WTC11 (cell line): ENCODE measurements at regions not wholly inside any gene's neighbourhood (a gene's known extent, or its start where the extent isn't known, plus 50 kb on each side); places are given as distances from the start of the nearest gene placed in this dataset.

Experiments
- ATAC-seq: fragments of 200-7000 bp; cut with Tn5 transposase; 2 replicates; pipeline ENCODE4 v1.10.0; 2021; ENCODE audit warnings: mild to moderate bottlenecking, moderate library complexity
- CTCF ChIA-PET: fragments of 300-600 bp; sonication (Branson Sonifier 250); formaldehyde crosslinking; loops from one replicate; lab custom pipeline; 2021; ENCODE audit warnings: antibody characterized with exemption; lab: Charles Lee
- POLR2A ChIA-PET: fragments of 350-600 bp; sonication (Branson Sonifier 250); formaldehyde crosslinking; loops from one replicate; lab custom pipeline; 2021; ENCODE audit warnings: antibody characterized with exemption; lab: Charles Lee
- DNase-seq: peaks from one replicate; pipeline ENCODE4 v3.0.0; 2021; ENCODE audit warnings: low spot score
- H3K27ac Mint-ChIP-seq: 2 replicates; pipeline ENCODE4 v1.8.0; 2021; ENCODE audit warnings: mixed read lengths
- H3K27me3 Mint-ChIP-seq: 2 replicates; pipeline ENCODE4 v1.8.0; 2021; ENCODE audit warnings: low read depth, mild to moderate bottlenecking, moderate library complexity, mixed read lengths
- H3K36me3 Mint-ChIP-seq: 2 replicates; pipeline ENCODE4 v1.8.0; 2021; ENCODE audit warnings: mixed read lengths
- H3K4me1 Mint-ChIP-seq: 2 replicates; pipeline ENCODE4 v1.8.0; 2022; ENCODE audit warnings: mixed read lengths
- H3K4me3 Mint-ChIP-seq: 2 replicates; pipeline ENCODE4 v1.8.0; 2021; ENCODE audit warnings: mild to moderate bottlenecking, moderate library complexity, mixed read lengths
- H3K9me3 Mint-ChIP-seq: 2 replicates; pipeline ENCODE4 v1.8.0; 2021; ENCODE audit warnings: mixed read lengths
- AFF4 ChIP-seq: sonication (generic); formaldehyde crosslinking; IDR thresholded peaks from 2 replicates; pipeline ENCODE4 v1.8.1; 2023; ENCODE audit warnings: mild to moderate bottlenecking, missing genetic modification reagents, borderline replicate concordance
- CDX4 ChIP-seq: fragments of 250-450 bp; sonication (Bioruptor Pico); IDR thresholded peaks from 2 replicates; pipeline ENCODE4 v1.9.0; 2021; ENCODE audit warnings: moderate library complexity, mild to moderate bottlenecking, inconsistent platforms, borderline replicate concordance
- CREM ChIP-seq: sonication (generic); formaldehyde crosslinking; IDR thresholded peaks from 2 replicates; pipeline ENCODE4 v1.8.1; 2022; ENCODE audit warnings: mild to moderate bottlenecking, missing genetic modification reagents, moderate library complexity
- E2F5 ChIP-seq: sonication (generic); formaldehyde crosslinking; IDR thresholded peaks from 2 replicates; pipeline ENCODE4 v1.8.1; 2022; ENCODE audit warnings: mild to moderate bottlenecking, moderate library complexity, missing genetic modification reagents
- ETV6 ChIP-seq: sonication (generic); formaldehyde crosslinking; IDR thresholded peaks from 2 replicates; pipeline ENCODE4 v1.8.1; 2022; ENCODE audit warnings: mild to moderate bottlenecking, missing genetic modification reagents
- HMGA2 ChIP-seq: fragments of 250-450 bp; sonication (Bioruptor Pico); IDR thresholded peaks from 2 replicates; pipeline ENCODE4 v1.4.0; 2021; ENCODE audit warnings: mild to moderate bottlenecking, moderate library complexity
- KAT7 ChIP-seq: sonication (generic); formaldehyde crosslinking; IDR thresholded peaks from 2 replicates; pipeline ENCODE4 v1.8.1; 2023; ENCODE audit warnings: missing genetic modification reagents, mild to moderate bottlenecking, borderline replicate concordance
- NR3C1 ChIP-seq: sonication (generic); formaldehyde crosslinking; conservative IDR thresholded peaks from 2 replicates; pipeline ENCODE4 v1.8.1; 2023; ENCODE audit warnings: low read depth, mild to moderate bottlenecking, missing genetic modification reagents
- SMAD4 ChIP-seq: sonication (generic); formaldehyde crosslinking; IDR thresholded peaks from 2 replicates; pipeline ENCODE4 v1.8.0; 2022; ENCODE audit warnings: mild to moderate bottlenecking, missing genetic modification reagents
- TCF7 ChIP-seq: sonication (generic); formaldehyde crosslinking; IDR thresholded peaks from 2 replicates; pipeline ENCODE4 v1.8.0; 2022; ENCODE audit warnings: mild to moderate bottlenecking, low read depth, missing genetic modification reagents, moderate library complexity
- TEAD4 ChIP-seq: sonication (generic); formaldehyde crosslinking; IDR thresholded peaks from 2 replicates; pipeline ENCODE4 v1.8.0; 2022; ENCODE audit warnings: mild to moderate bottlenecking, missing genetic modification reagents
- ZNF138 ChIP-seq: sonication (generic); formaldehyde crosslinking; conservative IDR thresholded peaks from 2 replicates; pipeline ENCODE4 v1.8.1; 2022; ENCODE audit warnings: mild to moderate bottlenecking, moderate library complexity, missing genetic modification reagents
- ZNF232 ChIP-seq: sonication (generic); formaldehyde crosslinking; IDR thresholded peaks from 2 replicates; pipeline ENCODE4 v1.8.0; 2022; ENCODE audit warnings: mild to moderate bottlenecking, missing genetic modification reagents
- ZNF416 ChIP-seq: fragments of 250-450 bp; sonication (Bioruptor Pico); IDR thresholded peaks from 2 replicates; pipeline ENCODE4 v1.9.0; 2021; ENCODE audit warnings: mild to moderate bottlenecking, inconsistent platforms
- TF ChIP-seq, protein P1 (sequence below): fragments of 250-450 bp; sonication (Bioruptor Pico); IDR thresholded peaks from 2 replicates; pipeline ENCODE4 v1.9.0; 2021; ENCODE audit warnings: mild to moderate bottlenecking
- TF ChIP-seq, protein P2 (sequence below): sonication (generic); formaldehyde crosslinking; IDR thresholded peaks from 2 replicates; pipeline ENCODE4 v1.8.1; 2022; ENCODE audit warnings: missing genetic modification reagents, borderline replicate concordance
- TF ChIP-seq, protein P3 (sequence below): sonication (generic); formaldehyde crosslinking; IDR thresholded peaks from 2 replicates; pipeline ENCODE4 v1.8.0; 2022; ENCODE audit warnings: mild to moderate bottlenecking, missing genetic modification reagents
- TF ChIP-seq, protein P4 (sequence below): fragments of 250-450 bp; sonication (Bioruptor Pico); IDR thresholded peaks from 2 replicates; pipeline ENCODE4 v2.1.2; 2022; ENCODE audit warnings: mild to moderate bottlenecking, moderate library complexity

- DNase-seq (no peak), ATAC-seq (no peak)
- CTCF ChIA-PET = no interaction called here
- H3K4me1 Mint-ChIP-seq = no peaks in the 10 kb centered on the region
- TF ChIP-seq, protein P1, sequence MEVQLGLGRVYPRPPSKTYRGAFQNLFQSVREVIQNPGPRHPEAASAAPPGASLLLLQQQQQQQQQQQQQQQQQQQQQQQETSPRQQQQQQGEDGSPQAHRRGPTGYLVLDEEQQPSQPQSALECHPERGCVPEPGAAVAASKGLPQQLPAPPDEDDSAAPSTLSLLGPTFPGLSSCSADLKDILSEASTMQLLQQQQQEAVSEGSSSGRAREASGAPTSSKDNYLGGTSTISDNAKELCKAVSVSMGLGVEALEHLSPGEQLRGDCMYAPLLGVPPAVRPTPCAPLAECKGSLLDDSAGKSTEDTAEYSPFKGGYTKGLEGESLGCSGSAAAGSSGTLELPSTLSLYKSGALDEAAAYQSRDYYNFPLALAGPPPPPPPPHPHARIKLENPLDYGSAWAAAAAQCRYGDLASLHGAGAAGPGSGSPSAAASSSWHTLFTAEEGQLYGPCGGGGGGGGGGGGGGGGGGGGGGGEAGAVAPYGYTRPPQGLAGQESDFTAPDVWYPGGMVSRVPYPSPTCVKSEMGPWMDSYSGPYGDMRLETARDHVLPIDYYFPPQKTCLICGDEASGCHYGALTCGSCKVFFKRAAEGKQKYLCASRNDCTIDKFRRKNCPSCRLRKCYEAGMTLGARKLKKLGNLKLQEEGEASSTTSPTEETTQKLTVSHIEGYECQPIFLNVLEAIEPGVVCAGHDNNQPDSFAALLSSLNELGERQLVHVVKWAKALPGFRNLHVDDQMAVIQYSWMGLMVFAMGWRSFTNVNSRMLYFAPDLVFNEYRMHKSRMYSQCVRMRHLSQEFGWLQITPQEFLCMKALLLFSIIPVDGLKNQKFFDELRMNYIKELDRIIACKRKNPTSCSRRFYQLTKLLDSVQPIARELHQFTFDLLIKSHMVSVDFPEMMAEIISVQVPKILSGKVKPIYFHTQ (CRISPR knock-in tag) = no peak
- TF ChIP-seq, protein P2, sequence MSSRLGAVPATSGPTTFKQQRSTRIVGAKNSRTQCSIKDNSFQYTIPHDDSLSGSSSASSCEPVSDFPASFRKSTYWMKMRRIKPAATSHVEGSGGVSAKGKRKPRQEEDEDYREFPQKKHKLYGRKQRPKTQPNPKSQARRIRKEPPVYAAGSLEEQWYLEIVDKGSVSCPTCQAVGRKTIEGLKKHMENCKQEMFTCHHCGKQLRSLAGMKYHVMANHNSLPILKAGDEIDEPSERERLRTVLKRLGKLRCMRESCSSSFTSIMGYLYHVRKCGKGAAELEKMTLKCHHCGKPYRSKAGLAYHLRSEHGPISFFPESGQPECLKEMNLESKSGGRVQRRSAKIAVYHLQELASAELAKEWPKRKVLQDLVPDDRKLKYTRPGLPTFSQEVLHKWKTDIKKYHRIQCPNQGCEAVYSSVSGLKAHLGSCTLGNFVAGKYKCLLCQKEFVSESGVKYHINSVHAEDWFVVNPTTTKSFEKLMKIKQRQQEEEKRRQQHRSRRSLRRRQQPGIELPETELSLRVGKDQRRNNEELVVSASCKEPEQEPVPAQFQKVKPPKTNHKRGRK (CRISPR knock-in tag) = no peak
- TF ChIP-seq ETV6 (CRISPR knock-in tag) = no peak
- TF ChIP-seq HMGA2 (CRISPR knock-in tag) = no peak
- TF ChIP-seq AFF4 (CRISPR knock-in tag) = no peak
- no peak for TF ChIP-seq NR3C1 (CRISPR knock-in tag)
- TF ChIP-seq E2F5 (CRISPR knock-in tag) = no peak
- TF ChIP-seq, protein P3, sequence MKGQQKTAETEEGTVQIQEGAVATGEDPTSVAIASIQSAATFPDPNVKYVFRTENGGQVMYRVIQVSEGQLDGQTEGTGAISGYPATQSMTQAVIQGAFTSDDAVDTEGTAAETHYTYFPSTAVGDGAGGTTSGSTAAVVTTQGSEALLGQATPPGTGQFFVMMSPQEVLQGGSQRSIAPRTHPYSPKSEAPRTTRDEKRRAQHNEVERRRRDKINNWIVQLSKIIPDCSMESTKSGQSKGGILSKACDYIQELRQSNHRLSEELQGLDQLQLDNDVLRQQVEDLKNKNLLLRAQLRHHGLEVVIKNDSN = no peak
- TF ChIP-seq CDX4 (CRISPR knock-in tag) = no peak
- no peak for TF ChIP-seq TEAD4 (CRISPR knock-in tag)
- no peak for TF ChIP-seq KAT7 (CRISPR knock-in tag)
- no peak for TF ChIP-seq CREM (CRISPR knock-in tag)
- TF ChIP-seq TCF7 = no peak
- no peak for TF ChIP-seq ZNF232 (CRISPR knock-in tag)
- TF ChIP-seq, protein P4, sequence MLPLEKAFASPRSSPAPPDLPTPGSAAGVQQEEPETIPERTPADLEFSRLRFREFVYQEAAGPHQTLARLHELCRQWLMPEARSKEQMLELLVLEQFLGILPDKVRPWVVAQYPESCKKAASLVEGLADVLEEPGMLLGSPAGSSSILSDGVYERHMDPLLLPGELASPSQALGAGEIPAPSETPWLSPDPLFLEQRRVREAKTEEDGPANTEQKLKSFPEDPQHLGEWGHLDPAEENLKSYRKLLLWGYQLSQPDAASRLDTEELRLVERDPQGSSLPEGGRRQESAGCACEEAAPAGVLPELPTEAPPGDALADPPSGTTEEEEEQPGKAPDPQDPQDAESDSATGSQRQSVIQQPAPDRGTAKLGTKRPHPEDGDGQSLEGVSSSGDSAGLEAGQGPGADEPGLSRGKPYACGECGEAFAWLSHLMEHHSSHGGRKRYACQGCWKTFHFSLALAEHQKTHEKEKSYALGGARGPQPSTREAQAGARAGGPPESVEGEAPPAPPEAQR (CRISPR knock-in tag) = no peak
- no peak for TF ChIP-seq ZNF138 (CRISPR knock-in tag)
- TF ChIP-seq ZNF416 (CRISPR knock-in tag) = no peak
- TF ChIP-seq SMAD4 (CRISPR knock-in tag) = no peak
- POLR2A ChIA-PET = no interaction called here
- H3K36me3 Mint-ChIP-seq = peaks cover 66% of the 10 kb centered on the region
- H3K4me3 Mint-ChIP-seq = no peak overlapping the region
- H3K27me3 Mint-ChIP-seq = peaks cover 6% of the 10 kb centered on the region
- no peak overlapping the region for H3K27ac Mint-ChIP-seq
- H3K9me3 Mint-ChIP-seq = peaks cover 78% of the 10 kb centered on the region
These were observed 409.8 kb upstream of the FRG1 start for GRCh38 chr4:189530848-189531247.
